Transverse colon (tissue), 3 donors: ENCODE measurements at regions not wholly inside any gene's neighbourhood (a gene's known extent, or its start where the extent isn't known, plus 50 kb on each side); places are given as distances from the start of the nearest gene placed in this dataset.
"Not testable (repeated sequence)": the region's sequence is repeated elsewhere in the genome, so short reads cannot be mapped to it uniquely, and the experiment has no call there.

Experiments
- CTCF ChIP-seq, 5 experiments: fragments of 200-600 bp in 3 of 5; fragments of 450-650 bp in 2 of 5; sonication (generic) in 3 of 5; IDR thresholded peaks; 1 replicate in 2 of 5; 2 replicates in 3 of 5; pipeline ENCODE4 v1.5.1; 2016 to 2017; ENCODE audit warnings: antibody characterized with exemption in 5 of 5, inconsistent platforms in 3 of 5, mild to moderate bottlenecking in 2 of 5, moderate library complexity in 1 of 5
- EP300 ChIP-seq: sonication (generic); formaldehyde crosslinking; IDR thresholded peaks from one replicate; pipeline ENCODE4 v1.6.1; 2017; ENCODE audit warnings: antibody characterized with exemption, low read depth
- POLR2A ChIP-seq: fragments of 450-650 bp; IDR thresholded peaks from one replicate; pipeline ENCODE4 v1.6.1; 2016; ENCODE audit warnings: antibody characterized with exemption, mild to moderate bottlenecking, moderate library complexity

GRCh38 chr19:23540180-23540579 lies 144.9 kb upstream of the ZNF91 start:
- not testable (repeated sequence) for TF ChIP-seq CTCF (IDR thresholded peaks at IDR 0.05); EP300; POLR2A
